Fibroblast of gingiva (primary cell): ENCODE measurements at regions not wholly inside any gene's neighbourhood (a gene's known extent, or its start where the extent isn't known, plus 50 kb on each side); places are given as distances from the start of the nearest gene placed in this dataset.
A peak's percentile ranks its signal among the peaks of the same experiment; 100 is the strongest.

Experiments used
- DNase-seq: peaks from one replicate; pipeline ENCODE4 v3.0.0-alpha.2; 2011; ENCODE audit warnings: low read depth

GRCh38 chr9:107755246-107755645, 265.7 kb upstream of the KLF4 start:
- peak; percentile 36 for DNase-seq

GRCh38 chr9:107751567-107752210, 262.1 kb upstream of the KLF4 start:
- peak; percentile 88 for DNase-seq

- DNase-seq, result peak; percentile 100
Observed at GRCh38 chr9:107750741-107751566, 261.4 kb upstream of the KLF4 start.

- peak; percentile 96 for DNase-seq
Observed at GRCh38 chr9:107749787-107750444, 260.3 kb upstream of the KLF4 start.

- no peak for DNase-seq
Observed at GRCh38 chr9:107744873-107745272, 255.3 kb upstream of the KLF4 start.

- DNase-seq, result no peak
Observed at GRCh38 chr9:107742531-107743309, 253.2 kb upstream of the KLF4 start.

DNA sequence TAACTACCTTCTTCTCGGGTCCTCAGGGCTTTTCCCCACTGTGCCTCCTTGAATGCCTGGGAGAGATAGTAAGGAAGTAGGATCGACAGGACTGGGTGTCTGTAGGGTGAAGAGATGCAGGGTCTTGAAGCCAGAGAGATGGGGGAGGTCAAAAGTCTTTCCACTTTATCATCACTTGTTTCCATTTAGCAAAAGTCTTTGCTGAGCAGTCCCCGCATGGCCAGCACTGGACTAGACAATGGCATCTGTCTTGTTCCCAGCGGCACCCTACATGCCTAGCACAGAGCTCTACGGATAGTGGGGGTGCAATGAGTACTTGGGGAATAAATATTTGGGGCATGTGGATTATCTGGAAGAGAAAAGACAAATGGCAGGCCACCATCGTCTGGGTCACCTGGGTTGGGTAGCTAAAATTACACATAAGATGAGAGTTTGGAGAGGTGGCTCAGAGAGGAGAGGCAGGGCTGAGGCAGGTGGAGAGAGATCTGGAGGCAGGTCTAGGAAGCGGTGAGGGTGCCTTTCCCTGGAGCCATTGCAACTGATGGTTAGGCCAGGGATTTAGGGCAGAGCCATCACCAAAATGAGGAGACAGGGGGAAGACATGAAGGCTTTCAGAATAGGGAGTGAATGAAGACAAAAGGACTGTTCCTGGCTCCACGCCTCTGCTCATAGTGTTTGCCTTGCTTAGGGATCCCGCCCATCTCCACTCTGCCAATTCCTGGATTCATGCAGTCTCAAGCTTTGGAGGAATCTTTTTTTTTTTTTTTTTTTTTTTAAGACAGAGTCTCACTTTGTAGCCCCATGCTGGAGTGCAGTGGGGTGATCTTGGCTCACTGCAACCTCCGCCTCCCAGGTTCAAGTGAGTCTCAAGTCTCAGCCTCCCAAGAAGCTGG, 250.8 kb upstream of the KLF4 start:
- DNase-seq, result peak; percentile 31

DNA sequence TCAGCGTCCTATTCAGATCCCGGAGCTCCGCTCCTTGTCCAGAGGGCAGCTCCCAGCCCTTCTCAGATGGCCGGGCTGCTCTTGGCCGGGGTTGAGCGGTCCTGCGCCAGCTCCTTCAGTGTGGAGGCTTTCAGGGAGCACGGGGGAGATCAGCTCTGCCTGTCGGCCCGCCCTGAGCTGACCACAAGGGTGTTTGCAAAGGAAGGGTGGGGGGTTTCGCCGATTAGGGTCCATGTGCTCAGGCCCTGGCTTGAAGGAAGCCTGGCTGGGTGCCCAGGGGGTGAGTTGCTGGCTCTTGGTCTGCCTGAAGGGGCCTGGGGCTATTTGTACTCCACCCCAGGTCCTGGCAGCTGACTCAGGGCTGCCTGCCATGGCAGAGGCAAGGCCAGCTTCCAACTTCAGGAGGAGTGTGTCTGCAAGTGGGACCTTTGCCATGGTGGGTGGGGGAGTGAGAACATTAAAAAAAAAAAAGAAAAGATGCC, 250.1 kb upstream of the KLF4 start:
- peak; percentile 60 for DNase-seq

- DNase-seq, result peak; percentile 18
Observed at GRCh38 chr9:107738789-107739188, 249.2 kb upstream of the KLF4 start.

DNA sequence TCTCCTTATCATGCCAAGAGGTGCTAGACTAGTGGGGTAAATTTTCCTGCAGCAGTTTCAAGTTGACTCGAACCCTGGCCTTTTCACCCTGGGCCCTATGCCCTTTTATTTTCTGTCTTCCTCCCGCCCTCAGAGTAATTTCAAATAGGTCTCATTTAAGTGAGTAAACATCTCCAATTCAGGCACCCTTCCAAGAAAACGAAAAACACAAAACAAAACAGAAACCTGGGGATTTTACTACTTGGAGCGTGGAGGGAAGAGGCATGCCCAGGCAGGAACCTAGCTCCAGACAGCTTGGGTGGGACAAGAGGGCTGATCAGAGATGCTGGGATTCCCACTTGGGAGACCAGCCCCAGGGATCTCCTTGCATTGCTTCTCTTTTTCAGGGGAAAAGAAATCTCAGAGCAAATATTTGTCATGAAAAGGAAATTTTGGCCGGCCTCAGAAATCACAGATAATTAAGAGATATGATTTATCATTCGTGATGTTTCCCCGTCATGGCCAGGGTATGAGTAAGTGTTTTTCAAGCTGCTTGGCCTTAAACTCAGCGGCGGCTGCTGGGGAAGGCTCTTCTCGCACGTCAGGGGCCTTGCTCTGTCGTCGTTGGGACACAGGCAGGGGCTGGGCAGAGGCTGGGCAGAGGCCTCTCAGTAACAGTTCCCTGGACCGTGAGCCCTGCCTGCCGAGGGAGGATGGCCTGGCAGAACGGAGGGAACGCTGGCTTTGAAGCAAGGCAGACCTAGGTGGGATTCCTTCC, 248.6 kb upstream of the KLF4 start:
- DNase-seq, result peak; percentile 83

- no peak for DNase-seq
Observed at GRCh38 chr9:107737610-107737986, 248.0 kb upstream of the KLF4 start.

DNA sequence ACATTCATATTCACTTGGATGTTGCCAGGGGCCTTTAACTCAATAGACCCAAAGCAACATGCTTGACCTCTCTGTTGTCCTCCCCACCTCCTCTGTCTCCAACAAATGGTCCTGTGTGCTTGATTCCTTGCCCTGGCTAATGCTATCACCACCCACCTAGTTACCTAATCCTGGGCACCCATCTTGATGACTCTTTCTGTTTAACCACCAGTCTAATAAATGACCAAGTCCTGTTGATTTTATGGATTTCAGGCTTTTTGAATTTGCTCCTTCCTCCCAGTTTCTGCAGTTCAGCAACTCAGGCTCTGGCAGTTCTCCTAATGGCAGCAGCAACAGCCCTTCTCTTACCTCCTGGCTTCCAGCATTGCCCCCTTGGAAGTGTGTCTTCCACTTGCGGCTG, 246.3 kb upstream of the KLF4 start:
- DNase-seq, result no peak

GRCh38 chr9:107734256-107735013, 244.9 kb upstream of the KLF4 start:
- peak; percentile 95 for DNase-seq

DNA sequence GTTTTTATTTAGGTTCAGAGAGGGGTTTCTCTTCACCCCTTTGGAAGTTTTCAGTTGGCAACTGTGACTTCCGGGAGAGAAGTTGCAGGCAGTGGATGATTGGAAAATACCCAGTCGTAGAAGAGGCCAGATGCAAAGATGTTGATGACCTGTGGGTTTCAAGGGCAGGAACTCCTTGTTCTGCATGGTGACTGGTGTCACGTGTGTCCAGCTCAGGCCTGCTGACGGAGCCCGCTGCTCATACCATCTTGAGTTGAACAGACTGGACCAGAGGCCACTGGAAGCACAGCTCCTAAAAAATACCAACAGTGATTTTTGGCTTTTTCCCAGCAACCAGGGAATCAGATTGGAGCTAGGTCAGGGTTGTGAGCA, 243.9 kb upstream of the KLF4 start:
- DNase-seq, result peak; percentile 82

- DNase-seq, result peak; percentile 95
Observed at GRCh38 chr9:107732781-107733522, 243.4 kb upstream of the KLF4 start.

DNA sequence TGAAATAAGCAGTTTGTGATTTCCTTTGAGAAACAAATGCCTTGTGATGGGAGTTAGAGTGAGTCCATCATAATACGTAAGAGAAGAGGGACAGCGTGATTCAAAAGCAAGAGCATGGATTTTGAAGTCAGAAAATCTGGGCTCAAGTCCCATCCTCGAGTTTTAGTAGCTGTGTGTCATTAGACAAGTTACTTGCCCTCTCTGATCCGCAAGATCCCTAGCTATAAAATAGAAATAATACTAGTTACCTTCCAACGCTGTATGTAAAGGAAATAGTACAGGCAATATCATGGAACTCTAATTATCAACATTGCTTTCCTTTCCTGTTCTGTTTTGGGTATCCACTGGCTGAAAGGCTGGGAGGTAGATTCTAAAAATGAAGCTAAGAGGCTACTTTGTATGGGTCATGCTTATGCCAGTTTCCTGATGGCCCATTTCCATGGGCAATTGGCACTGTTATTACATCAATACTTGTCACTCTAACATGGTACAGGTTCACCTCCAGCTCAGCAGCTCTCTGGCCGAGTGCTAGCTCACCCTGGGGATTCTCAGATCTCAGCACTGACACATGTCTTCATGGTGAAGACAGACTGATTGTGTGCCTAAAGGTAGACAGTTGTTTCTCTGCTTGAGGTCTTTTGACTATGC, 241.7 kb upstream of the KLF4 start:
- DNase-seq, result no peak

DNA sequence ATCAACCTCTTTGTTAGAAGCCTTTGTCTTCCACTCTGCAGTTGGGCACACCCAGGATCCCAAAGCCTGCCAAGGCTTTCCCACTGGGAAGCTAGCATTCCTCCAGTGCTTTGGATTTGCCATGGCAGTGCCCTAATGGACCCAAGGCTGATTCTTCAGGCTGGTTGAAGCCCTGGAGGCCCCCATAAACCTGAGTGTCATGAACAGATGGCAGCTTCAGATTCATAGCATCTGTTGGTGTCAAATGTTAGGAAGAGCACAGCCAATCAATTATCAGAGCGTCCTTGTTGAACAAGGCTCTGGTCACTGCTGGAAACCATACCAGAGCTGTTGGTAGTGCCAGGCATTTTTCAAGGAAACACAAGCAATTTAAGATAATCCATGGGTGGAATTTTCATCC, 241.1 kb upstream of the KLF4 start:
- DNase-seq, result no peak

GRCh38 chr9:107727086-107727780, 237.7 kb upstream of the KLF4 start:
- DNase-seq, result no peak
